Keratinocyte (primary cell): ENCODE measurements at regions not wholly inside any gene's neighbourhood (a gene's known extent, or its start where the extent isn't known, plus 50 kb on each side); places are given as distances from the start of the nearest gene placed in this dataset.
A peak's percentile ranks its signal among the peaks of the same experiment; 100 is the strongest.

ENCODE experiments used
- DNase-seq: peaks from one replicate; pipeline ENCODE4 v3.0.0-alpha.2; 2011; ENCODE audit warnings: low read depth, missing footprints, low spot score
- FAIRE-seq: peaks from 2 replicates; lab custom pipeline; 2011; peaks lifted over from hg19 to GRCh38; lab: Jason Lieb, UNC
- H2AFZ ChIP-seq: 2 replicates; pipeline ENCODE4 v1.6.0; 2012; ENCODE audit warnings: low read length, control low read depth, inconsistent platforms; ENCODE audit not compliant: control insufficient read depth
- H3K27ac ChIP-seq: 2 replicates; pipeline ENCODE4 v1.5.1; 2011; ENCODE audit warnings: low read length; ENCODE audit not compliant: control insufficient read depth, insufficient read depth
- H3K27me3 ChIP-seq: 3 replicates; pipeline ENCODE4 v1.6.0; 2011; ENCODE audit warnings: low read length; ENCODE audit not compliant: control insufficient read depth, insufficient read depth; ENCODE audit errors: extremely low read depth
- H3K36me3 ChIP-seq, 2 experiments: 2 replicates in 1 of 2; 3 replicates in 1 of 2; pipeline ENCODE4 v1.5.1; 2011; ENCODE audit warnings: low read length in 2 of 2, mild to moderate bottlenecking in 1 of 2; ENCODE audit not compliant: control insufficient read depth in 2 of 2, insufficient read depth in 2 of 2; ENCODE audit errors: extremely low read depth in 1 of 2
- H3K4me1 ChIP-seq: 3 replicates; pipeline ENCODE4 v1.5.1; 2011; ENCODE audit warnings: low read length; ENCODE audit not compliant: control insufficient read depth, insufficient read depth; ENCODE audit errors: extremely low read depth
- H3K4me2 ChIP-seq: 3 replicates; pipeline ENCODE4 v1.6.0; 2011; ENCODE audit warnings: low read depth, low read length; ENCODE audit not compliant: control insufficient read depth, insufficient read depth; ENCODE audit errors: extremely low read depth
- H3K4me3 ChIP-seq, 3 experiments: fragments of 200-600 bp in 1 of 3; sonication (generic) in 1 of 3; 2 replicates in 2 of 3; 3 replicates in 1 of 3; pipeline ENCODE4 v1.5.1; 2011 to 2016; ENCODE audit warnings: low read length in 3 of 3, mild to moderate bottlenecking in 3 of 3, control low read depth in 2 of 3, inconsistent platforms in 1 of 3, low read depth in 1 of 3, mixed read lengths in 1 of 3, mixed run types in 1 of 3, moderate library complexity in 1 of 3; ENCODE audit not compliant: control insufficient read depth in 2 of 3, insufficient read depth in 2 of 3; ENCODE audit errors: extremely low read depth in 1 of 3
- H3K79me2 ChIP-seq: 2 replicates; pipeline ENCODE4 v1.6.0; 2012; ENCODE audit warnings: low read length; ENCODE audit not compliant: control insufficient read depth, insufficient read depth
- H3K9ac ChIP-seq: 3 replicates; pipeline ENCODE4 v1.6.0; 2011; ENCODE audit warnings: low read length; ENCODE audit not compliant: control insufficient read depth, insufficient read depth; ENCODE audit errors: extremely low read depth
- H3K9me1 ChIP-seq: 3 replicates; pipeline ENCODE4 v1.6.0; 2011; ENCODE audit warnings: low read length; ENCODE audit not compliant: control insufficient read depth, insufficient read depth; ENCODE audit errors: extremely low read depth
- H3K9me3 ChIP-seq: 2 replicates; pipeline ENCODE4 v1.5.1; 2012; ENCODE audit warnings: low read depth, low read length; ENCODE audit not compliant: control insufficient read depth
- H4K20me1 ChIP-seq: 3 replicates; pipeline ENCODE4 v1.6.0; 2011; ENCODE audit warnings: low read length; ENCODE audit not compliant: control insufficient read depth, insufficient read depth; ENCODE audit errors: extremely low read depth
- EZH2 ChIP-seq: IDR thresholded peaks from one replicate; pipeline ENCODE4 v1.6.1; 2012; ENCODE audit warnings: inconsistent platforms, mild to moderate bottlenecking, low read length, moderate library complexity
- dilution Hi-C: fragments of 300-500 bp; cut with MboI; formaldehyde crosslinking; loops from one replicate; pipeline ENCODE4 v1.7.0; 2020; ENCODE audit warnings: low sequenced_read_pairs; ENCODE audit not compliant: extremely low pct_ligation_motif_present
- TF ChIP-seq, protein P1 (sequence below), 3 experiments: IDR thresholded peaks in 1 of 3; conservative IDR thresholded peaks in 1 of 3; optimal IDR thresholded peaks in 1 of 3; 2 replicates in 2 of 3; 3 replicates in 1 of 3; pipeline versions ENCODE3 to v1.5.1; 2011; ENCODE audit warnings: low read length in 3 of 3, mild to moderate bottlenecking in 3 of 3, moderate library complexity in 2 of 3, control low read depth in 1 of 3, inconsistent platforms in 1 of 3; ENCODE audit not compliant: insufficient read depth in 2 of 3; ENCODE audit errors: extremely low read depth in 1 of 3

DNA sequence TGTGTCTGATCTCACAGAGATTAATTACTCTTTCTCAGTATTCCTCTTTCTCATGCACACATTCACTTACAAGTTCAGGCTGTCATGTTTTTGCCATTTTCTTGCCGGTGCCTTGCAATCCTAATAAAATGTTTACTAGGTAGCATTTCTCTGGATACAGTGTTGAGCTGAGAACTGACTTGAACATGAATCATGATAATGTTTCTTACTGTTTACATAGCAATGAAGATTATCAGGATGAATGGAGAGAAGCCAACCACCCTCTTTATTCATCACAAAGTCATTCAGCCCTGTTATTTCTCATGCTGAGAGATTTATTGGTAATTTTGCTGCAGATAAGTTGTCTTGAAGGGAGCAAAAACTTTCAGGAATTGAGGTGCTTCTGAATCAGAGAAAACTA lies 185.5 kb upstream of the ECI2 start:
- no peak for TF ChIP-seq EZH2
- TF ChIP-seq, protein P1, sequence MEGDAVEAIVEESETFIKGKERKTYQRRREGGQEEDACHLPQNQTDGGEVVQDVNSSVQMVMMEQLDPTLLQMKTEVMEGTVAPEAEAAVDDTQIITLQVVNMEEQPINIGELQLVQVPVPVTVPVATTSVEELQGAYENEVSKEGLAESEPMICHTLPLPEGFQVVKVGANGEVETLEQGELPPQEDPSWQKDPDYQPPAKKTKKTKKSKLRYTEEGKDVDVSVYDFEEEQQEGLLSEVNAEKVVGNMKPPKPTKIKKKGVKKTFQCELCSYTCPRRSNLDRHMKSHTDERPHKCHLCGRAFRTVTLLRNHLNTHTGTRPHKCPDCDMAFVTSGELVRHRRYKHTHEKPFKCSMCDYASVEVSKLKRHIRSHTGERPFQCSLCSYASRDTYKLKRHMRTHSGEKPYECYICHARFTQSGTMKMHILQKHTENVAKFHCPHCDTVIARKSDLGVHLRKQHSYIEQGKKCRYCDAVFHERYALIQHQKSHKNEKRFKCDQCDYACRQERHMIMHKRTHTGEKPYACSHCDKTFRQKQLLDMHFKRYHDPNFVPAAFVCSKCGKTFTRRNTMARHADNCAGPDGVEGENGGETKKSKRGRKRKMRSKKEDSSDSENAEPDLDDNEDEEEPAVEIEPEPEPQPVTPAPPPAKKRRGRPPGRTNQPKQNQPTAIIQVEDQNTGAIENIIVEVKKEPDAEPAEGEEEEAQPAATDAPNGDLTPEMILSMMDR (optimal IDR thresholded peaks at IDR 0.05 in 1 of 3, IDR thresholded peaks at IDR 0.05 in 1 of 3, conservative IDR thresholded peaks at IDR 0.05 in 1 of 3; ENCODE audit: extremely low read depth in 1 of 3, insufficient read depth in 2 of 3, low read length in 3 of 3) = no peak
- H3K9me3 ChIP-seq = no peaks in the 10 kb centered on the region
- H2AFZ ChIP-seq = no peak overlapping the region
- H3K36me3 ChIP-seq = no peaks in the 10 kb centered on the region
- dilution Hi-C loops = no loop called here
- peak overlapping the region; percentile 97 for H3K27ac ChIP-seq
- no peaks in the 10 kb centered on the region for H3K9me1 ChIP-seq
- FAIRE-seq (peak; percentile 63), DNase-seq (no peak)
- no peaks in the 10 kb centered on the region for H3K79me2 ChIP-seq
- no peaks in the 10 kb centered on the region for H4K20me1 ChIP-seq
- H3K4me2 ChIP-seq = peak overlapping the region; percentile 85
- H3K4me3 ChIP-seq = peak overlapping the region in 2 of 3 experiments; percentile 33 to 44
- H3K9ac ChIP-seq = peak overlapping the region; percentile 66
- no peaks in the 10 kb centered on the region for H3K27me3 ChIP-seq
- H3K4me1 ChIP-seq = peaks cover 74% of the 10 kb centered on the region

DNA sequence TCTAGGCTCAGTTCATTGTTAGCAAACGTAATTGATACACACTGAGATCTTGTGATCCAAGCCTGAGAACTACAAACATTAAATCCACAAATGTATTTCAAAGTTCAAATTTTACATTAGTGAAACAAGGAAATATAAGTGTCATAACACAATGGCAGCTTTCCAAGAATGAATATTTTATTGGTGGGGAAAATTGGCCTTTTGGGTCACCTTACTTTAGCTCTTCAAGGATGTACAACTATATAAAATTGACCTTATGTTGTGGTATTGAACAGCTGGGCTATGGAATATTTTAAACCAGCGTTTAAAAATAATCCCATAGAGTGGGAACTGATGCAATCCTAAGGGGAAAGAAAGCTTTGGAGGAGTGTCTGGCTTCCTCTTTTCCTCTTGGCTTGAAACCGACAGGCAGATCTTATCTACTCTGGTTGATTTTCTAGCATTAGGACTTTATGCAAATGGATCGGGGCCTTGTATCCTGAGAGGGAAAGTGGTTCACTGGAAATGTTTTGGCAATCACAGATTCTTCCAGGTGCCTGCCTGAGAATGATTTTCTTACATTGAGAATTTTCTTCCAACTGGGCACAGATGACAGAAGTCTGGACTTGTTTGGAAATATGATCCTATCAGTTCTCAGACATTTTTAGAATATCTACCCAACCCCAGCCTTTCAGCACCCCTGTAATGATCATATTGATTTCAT lies 184.8 kb upstream of the ECI2 start:
- H3K9ac ChIP-seq = peak overlapping the region; percentile 66
- peaks cover 74% of the 10 kb centered on the region for H3K4me1 ChIP-seq
- H3K9me1 ChIP-seq = no peaks in the 10 kb centered on the region
- TF ChIP-seq, protein P1 (optimal IDR thresholded peaks at IDR 0.05 in 1 of 3, IDR thresholded peaks at IDR 0.05 in 1 of 3, conservative IDR thresholded peaks at IDR 0.05 in 1 of 3; ENCODE audit: extremely low read depth in 1 of 3, insufficient read depth in 2 of 3, low read length in 3 of 3) = no peak
- no peak for TF ChIP-seq EZH2
- no peak overlapping the region for H2AFZ ChIP-seq
- H3K27me3 ChIP-seq = no peaks in the 10 kb centered on the region
- H3K4me2 ChIP-seq = peak overlapping the region; percentile 85
- peak overlapping the region in 2 of 3 experiments; percentile 33 to 44 for H3K4me3 ChIP-seq
- H3K27ac ChIP-seq = peak overlapping the region; percentile 97
- no peaks in the 10 kb centered on the region for H3K79me2 ChIP-seq
- DNase-seq = no peak
- H3K9me3 ChIP-seq = no peaks in the 10 kb centered on the region
- H3K36me3 ChIP-seq = no peaks in the 10 kb centered on the region
- FAIRE-seq = peak; percentile 70
- H4K20me1 ChIP-seq = no peaks in the 10 kb centered on the region
- dilution Hi-C loops = no loop called here
